Tibial artery (tissue), 4 donors: ENCODE measurements at regions not wholly inside any gene's neighbourhood (a gene's known extent, or its start where the extent isn't known, plus 50 kb on each side); places are given as distances from the start of the nearest gene placed in this dataset.

Experiments used
- DNase-seq, 2 donors: peaks; one replicate each; pipeline ENCODE4 v3.0.0-alpha.2; 2019
- H3K27ac ChIP-seq, 2 donors: fragments of 200-600 bp; sonication (generic) in 1 of 2; 1 replicate in 1 of 2; 2 replicates in 1 of 2; pipeline ENCODE4 v1.5.1; 2018 to 2019; ENCODE audit warnings: mild to moderate bottlenecking in 1 of 2
- H3K27me3 ChIP-seq, 2 donors: fragments of 200-600 bp; sonication (generic) in 1 of 2; one replicate each; pipeline versions ENCODE4 v1.5.1 to v1.6.0; 2016 to 2019
- H3K36me3 ChIP-seq, 3 donors: fragments of 200-600 bp; sonication (generic) in 2 of 3; one replicate each; pipeline ENCODE4 v1.5.1; 2016 to 2019; ENCODE audit warnings: mild to moderate bottlenecking in 2 of 3
- H3K4me1 ChIP-seq, 4 donors: fragments of 200-600 bp; sonication (generic) in 2 of 4; 1 replicate in 3 of 4; 2 replicates in 1 of 4; pipeline ENCODE4 v1.5.1; 2016 to 2019
- H3K4me3 ChIP-seq, 2 donors: fragments of 200-600 bp; sonication (generic) in 1 of 2; 1 replicate in 1 of 2; 2 replicates in 1 of 2; pipeline ENCODE4 v1.5.1; 2018 to 2019; ENCODE audit warnings: mild to moderate bottlenecking in 2 of 2
- H3K9me3 ChIP-seq, 3 donors: fragments of 200-600 bp; sonication (generic) in 1 of 3; one replicate each; pipeline ENCODE4 v1.5.1; 2016 to 2019
- intact Hi-C: fragments of 100-400 bp; cut with DNase I; formaldehyde crosslinking; loops from one replicate; pipeline ENCODE4 v1.15.0; 2023; ENCODE audit warnings: low total_unique reads
- TF ChIP-seq, protein P1 (sequence below), 2 experiments: fragments of 200-600 bp in 1 of 2; fragments of 450-650 bp in 1 of 2; IDR thresholded peaks; one replicate each; pipeline ENCODE4 v1.5.1; 2017 to 2019; ENCODE audit warnings: antibody characterized with exemption in 2 of 2, mild to moderate bottlenecking in 1 of 2, moderate library complexity in 1 of 2

DNA sequence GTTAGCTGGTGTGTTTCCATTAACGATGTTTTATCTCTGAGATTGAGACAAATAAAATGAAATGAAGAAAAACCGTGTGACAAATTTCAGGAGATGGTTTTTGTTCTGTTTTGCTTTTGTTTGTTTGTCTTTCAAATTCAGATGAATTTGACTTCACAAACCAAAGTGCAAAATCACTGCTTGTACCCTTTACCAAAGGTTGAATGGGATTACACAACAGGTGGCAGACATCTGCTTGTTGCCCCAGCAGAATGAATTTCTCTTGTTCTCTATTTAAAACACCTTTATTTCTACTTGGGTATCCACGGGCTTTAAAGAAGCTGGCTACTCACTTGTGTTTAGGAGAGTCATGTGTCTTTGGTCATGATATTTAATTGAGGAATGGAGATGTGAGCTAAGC is 239.7 kb upstream of the CLNK start:
- no peak overlapping the region for H3K4me3 ChIP-seq
- DNase-seq: no peak
- no peaks in the 10 kb centered on the region for H3K36me3 ChIP-seq
- intact Hi-C loops: no loop called here
- no peaks in the 10 kb centered on the region for H3K27me3 ChIP-seq
- no peaks in the 10 kb centered on the region for H3K9me3 ChIP-seq
- TF ChIP-seq, protein P1, sequence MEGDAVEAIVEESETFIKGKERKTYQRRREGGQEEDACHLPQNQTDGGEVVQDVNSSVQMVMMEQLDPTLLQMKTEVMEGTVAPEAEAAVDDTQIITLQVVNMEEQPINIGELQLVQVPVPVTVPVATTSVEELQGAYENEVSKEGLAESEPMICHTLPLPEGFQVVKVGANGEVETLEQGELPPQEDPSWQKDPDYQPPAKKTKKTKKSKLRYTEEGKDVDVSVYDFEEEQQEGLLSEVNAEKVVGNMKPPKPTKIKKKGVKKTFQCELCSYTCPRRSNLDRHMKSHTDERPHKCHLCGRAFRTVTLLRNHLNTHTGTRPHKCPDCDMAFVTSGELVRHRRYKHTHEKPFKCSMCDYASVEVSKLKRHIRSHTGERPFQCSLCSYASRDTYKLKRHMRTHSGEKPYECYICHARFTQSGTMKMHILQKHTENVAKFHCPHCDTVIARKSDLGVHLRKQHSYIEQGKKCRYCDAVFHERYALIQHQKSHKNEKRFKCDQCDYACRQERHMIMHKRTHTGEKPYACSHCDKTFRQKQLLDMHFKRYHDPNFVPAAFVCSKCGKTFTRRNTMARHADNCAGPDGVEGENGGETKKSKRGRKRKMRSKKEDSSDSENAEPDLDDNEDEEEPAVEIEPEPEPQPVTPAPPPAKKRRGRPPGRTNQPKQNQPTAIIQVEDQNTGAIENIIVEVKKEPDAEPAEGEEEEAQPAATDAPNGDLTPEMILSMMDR (IDR thresholded peaks at IDR 0.05): no peak
- no peaks in the 10 kb centered on the region for H3K4me1 ChIP-seq
- H3K27ac ChIP-seq: no peak overlapping the region

DNA sequence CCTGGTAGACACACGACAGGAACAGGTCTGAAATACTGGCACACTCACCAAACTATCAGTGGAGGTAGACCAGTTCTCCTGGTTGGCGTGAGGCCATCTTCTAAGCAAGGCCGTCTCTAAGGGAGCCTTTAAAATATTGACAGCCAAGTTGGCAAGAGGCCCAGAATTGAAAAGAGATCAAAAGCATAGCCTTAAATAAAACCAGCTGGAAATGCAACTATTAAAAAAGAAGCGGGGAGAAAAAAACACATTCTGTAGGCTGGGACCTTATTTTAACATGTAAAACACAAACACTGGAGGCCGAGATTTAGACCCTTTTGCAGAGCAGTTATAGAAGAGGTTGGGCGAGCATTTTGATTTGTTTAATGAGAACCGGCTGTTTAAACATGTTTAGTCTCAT is 233.0 kb upstream of the CLNK start:
- no peak overlapping the region for H3K27ac ChIP-seq
- H3K9me3 ChIP-seq: no peaks in the 10 kb centered on the region
- DNase-seq: no peak
- intact Hi-C loops: no loop called here
- no peaks in the 10 kb centered on the region for H3K27me3 ChIP-seq
- TF ChIP-seq, protein P1 (IDR thresholded peaks at IDR 0.05): no peak
- H3K4me3 ChIP-seq: no peak overlapping the region
- H3K4me1 ChIP-seq: no peaks in the 10 kb centered on the region
- H3K36me3 ChIP-seq: no peaks in the 10 kb centered on the region

DNA sequence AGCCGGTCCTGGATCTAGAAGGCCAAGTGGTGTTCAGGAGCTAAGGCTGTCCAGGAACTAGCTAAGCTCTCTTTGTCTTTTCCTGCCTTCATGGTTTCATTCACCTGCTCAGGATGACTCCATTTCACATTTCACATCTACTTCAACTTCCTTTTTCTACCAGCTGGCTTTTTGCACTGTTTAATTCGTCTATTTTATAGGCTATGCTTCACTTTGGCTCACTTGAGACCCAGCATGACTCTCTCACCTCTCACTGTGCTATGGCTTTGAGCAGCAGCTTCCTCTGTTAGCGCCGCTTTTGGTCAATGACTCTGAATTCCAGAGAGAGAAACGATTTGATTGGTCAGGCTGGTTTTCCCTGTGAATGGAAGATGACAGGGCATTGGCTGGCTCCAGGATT is 213.5 kb upstream of the CLNK start:
- no peak overlapping the region for H3K27ac ChIP-seq
- H3K4me1 ChIP-seq: no peaks in the 10 kb centered on the region
- no peaks in the 10 kb centered on the region for H3K36me3 ChIP-seq
- no peak overlapping the region for H3K4me3 ChIP-seq
- no peaks in the 10 kb centered on the region for H3K27me3 ChIP-seq
- H3K9me3 ChIP-seq: no peaks in the 10 kb centered on the region
- intact Hi-C loops: no loop called here
- no peak for DNase-seq
- TF ChIP-seq, protein P1 (IDR thresholded peaks at IDR 0.05): no peak

DNA sequence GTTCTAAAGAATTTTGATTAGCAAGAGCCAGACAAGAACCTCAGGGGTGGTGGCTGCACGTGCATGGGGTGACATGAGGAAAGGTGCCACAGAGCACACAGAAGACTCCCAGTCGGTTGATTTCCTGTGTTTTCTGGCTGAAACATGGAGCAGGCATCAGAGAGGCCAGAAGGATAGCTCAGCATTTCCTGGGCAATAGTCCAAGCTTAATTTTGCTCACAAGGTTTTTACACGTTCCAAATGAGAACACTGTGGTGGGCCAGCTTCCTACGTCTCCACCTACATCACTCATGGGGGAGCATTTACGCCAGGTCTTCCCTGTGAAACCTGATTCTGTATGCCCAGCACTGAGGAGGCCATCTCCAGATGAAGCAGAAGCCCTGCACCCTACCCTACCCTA is 212.5 kb upstream of the CLNK start:
- DNase-seq: no peak
- intact Hi-C loops: no loop called here

DNA sequence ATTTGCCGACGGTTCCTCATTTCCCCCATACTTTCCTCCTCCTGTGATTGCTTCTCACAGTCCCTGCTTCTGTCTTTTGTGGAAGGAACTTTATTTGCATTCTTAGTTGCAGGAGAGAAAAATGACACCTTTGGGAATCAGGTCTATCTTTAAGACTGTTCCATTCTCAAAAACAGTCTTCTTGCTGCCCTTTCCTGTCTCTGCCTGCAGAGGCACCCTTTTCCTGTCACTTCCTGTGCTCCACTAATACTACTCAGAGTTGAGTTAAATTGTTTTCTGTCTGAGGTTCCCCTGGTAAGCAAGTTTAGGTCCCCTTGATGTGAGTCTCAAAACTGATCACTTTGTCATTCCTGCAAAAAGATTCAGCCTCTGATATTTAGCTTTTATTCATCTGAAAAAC is 208.8 kb upstream of the CLNK start:
- intact Hi-C loops: no loop called here
- Histone ChIP-seq H3K27ac (no peak overlapping the region), H3K9me3 (no peaks in the 10 kb centered on the region), H3K4me1 (no peaks in the 10 kb centered on the region), H3K36me3 (no peaks in the 10 kb centered on the region), H3K4me3 (no peak overlapping the region), H3K27me3 (no peaks in the 10 kb centered on the region)
- DNase-seq: no peak
- TF ChIP-seq, protein P1 (IDR thresholded peaks at IDR 0.05): no peak

More for the DNA sequence above, 212.5 kb upstream of the CLNK start:
- Histone ChIP-seq H3K4me1 (no peaks in the 10 kb centered on the region), H3K27ac (no peak overlapping the region), H3K4me3 (no peak overlapping the region), H3K27me3 (no peaks in the 10 kb centered on the region), H3K9me3 (no peaks in the 10 kb centered on the region), H3K36me3 (no peaks in the 10 kb centered on the region)
- TF ChIP-seq, protein P1 (IDR thresholded peaks at IDR 0.05): no peak

DNA sequence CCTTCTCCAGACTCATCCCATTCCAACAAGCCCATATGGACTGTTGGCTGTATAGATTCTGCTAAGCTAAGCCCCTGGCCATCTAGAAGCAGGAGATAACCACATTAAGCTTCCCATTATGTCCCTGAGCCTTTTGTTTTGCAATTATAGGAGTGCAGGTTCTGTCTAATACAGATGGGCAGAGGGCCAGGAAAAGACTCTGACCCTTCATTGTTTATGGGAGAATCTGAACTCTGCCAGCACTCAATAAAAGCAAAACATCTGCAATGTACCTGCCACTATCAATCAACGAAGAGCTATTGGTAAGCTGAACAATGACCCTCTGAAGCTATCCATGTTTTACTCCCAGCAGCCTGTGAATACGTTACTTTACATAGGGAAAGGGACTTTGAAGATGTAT is 207.3 kb upstream of the CLNK start:
- Histone ChIP-seq H3K4me3 (no peak overlapping the region), H3K27me3 (no peaks in the 10 kb centered on the region), H3K36me3 (no peaks in the 10 kb centered on the region), H3K4me1 (no peaks in the 10 kb centered on the region), H3K27ac (no peak overlapping the region), H3K9me3 (no peaks in the 10 kb centered on the region)
- TF ChIP-seq, protein P1 (IDR thresholded peaks at IDR 0.05): no peak
- intact Hi-C loops: no loop called here
- DNase-seq: no peak
